Suprapubic skin (tissue), 4 donors: ENCODE measurements at regions not wholly inside any gene's neighbourhood (a gene's known extent, or its start where the extent isn't known, plus 50 kb on each side); places are given as distances from the start of the nearest gene placed in this dataset.

ENCODE experiments used
- DNase-seq, 2 donors: peaks; one replicate each; pipeline ENCODE4 v3.0.0-alpha.2; 2019; ENCODE audit warnings: low spot score in 2 of 2
- H3K27ac ChIP-seq: fragments of 200-600 bp; sonication (generic); one replicate; pipeline ENCODE4 v1.5.1; 2019
- H3K27me3 ChIP-seq: fragments of 200-600 bp; sonication (generic); one replicate; pipeline ENCODE4 v1.5.1; 2019
- H3K36me3 ChIP-seq: fragments of 200-600 bp; sonication (generic); one replicate; pipeline ENCODE4 v1.5.1; 2019
- H3K4me1 ChIP-seq: fragments of 200-600 bp; sonication (generic); one replicate; pipeline ENCODE4 v1.5.1; 2019
- H3K4me3 ChIP-seq: fragments of 200-600 bp; sonication (generic); one replicate; pipeline ENCODE4 v1.5.1; 2019; ENCODE audit warnings: mild to moderate bottlenecking
- H3K9me3 ChIP-seq: fragments of 200-600 bp; sonication (generic); one replicate; pipeline ENCODE4 v1.5.1; 2019
- EP300 ChIP-seq: sonication (generic); formaldehyde crosslinking; IDR thresholded peaks from one replicate; pipeline ENCODE4 v1.6.1; 2017; ENCODE audit warnings: antibody characterized with exemption
- POLR2A ChIP-seq, 2 donors: fragments of 450-650 bp; IDR thresholded peaks; one replicate each; pipeline ENCODE4 v1.6.1; 2017; ENCODE audit warnings: antibody characterized with exemption in 2 of 2, mild to moderate bottlenecking in 2 of 2, moderate library complexity in 2 of 2
- POLR2AphosphoS5 ChIP-seq, 3 donors: sonication (generic); formaldehyde crosslinking; IDR thresholded peaks; one replicate each; pipeline ENCODE4 v1.6.1; 2017; ENCODE audit warnings: antibody characterized with exemption in 3 of 3
- WGBS: methylation state at CpG from one replicate; pipeline ENCODE4 v1.1.5; 2018; 5-methylcytosine and 5-hydroxymethylcytosine counted together
- TF ChIP-seq, protein P1 (sequence below), 2 donors: fragments of 200-600 bp in 1 of 2; fragments of 450-650 bp in 1 of 2; sonication (generic) in 1 of 2; IDR thresholded peaks; one replicate each; pipeline ENCODE4 v1.5.1; 2016 to 2019; ENCODE audit warnings: antibody characterized with exemption in 2 of 2, mild to moderate bottlenecking in 1 of 2, moderate library complexity in 1 of 2

DNA sequence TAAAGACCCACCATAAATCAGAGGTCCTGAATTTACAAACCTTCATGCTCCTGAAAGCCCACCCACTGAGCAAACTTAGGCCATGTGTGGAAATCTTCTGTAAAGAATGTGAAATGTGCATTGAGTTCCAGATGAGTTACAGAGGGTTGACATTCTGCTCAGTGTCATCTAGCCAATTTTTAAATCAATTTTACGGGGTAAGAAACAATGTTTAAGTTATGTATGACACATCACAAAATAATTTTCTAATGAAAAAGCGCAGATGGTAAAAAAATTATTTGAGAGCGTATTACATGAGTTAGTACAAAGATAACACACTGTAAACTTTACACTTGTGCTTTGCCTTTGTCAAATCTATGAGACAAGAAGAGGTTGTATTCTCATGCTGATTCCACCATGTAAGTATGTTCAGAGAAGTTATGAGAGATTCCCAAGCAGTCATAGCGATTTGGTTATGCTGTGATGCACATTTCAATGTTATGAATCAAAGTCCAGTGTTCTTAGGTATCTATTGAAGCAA, 446.3 kb downstream of the ADCYAP1 start:
- TF ChIP-seq POLR2AphosphoS5 (IDR thresholded peaks at IDR 0.05) = no peak
- TF ChIP-seq EP300 = no peak
- TF ChIP-seq POLR2A (IDR thresholded peaks at IDR 0.05) = no peak
- TF ChIP-seq, protein P1, sequence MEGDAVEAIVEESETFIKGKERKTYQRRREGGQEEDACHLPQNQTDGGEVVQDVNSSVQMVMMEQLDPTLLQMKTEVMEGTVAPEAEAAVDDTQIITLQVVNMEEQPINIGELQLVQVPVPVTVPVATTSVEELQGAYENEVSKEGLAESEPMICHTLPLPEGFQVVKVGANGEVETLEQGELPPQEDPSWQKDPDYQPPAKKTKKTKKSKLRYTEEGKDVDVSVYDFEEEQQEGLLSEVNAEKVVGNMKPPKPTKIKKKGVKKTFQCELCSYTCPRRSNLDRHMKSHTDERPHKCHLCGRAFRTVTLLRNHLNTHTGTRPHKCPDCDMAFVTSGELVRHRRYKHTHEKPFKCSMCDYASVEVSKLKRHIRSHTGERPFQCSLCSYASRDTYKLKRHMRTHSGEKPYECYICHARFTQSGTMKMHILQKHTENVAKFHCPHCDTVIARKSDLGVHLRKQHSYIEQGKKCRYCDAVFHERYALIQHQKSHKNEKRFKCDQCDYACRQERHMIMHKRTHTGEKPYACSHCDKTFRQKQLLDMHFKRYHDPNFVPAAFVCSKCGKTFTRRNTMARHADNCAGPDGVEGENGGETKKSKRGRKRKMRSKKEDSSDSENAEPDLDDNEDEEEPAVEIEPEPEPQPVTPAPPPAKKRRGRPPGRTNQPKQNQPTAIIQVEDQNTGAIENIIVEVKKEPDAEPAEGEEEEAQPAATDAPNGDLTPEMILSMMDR (IDR thresholded peaks at IDR 0.05) = no peak
- no peaks in the 10 kb centered on the region for H3K36me3 ChIP-seq
- H3K9me3 ChIP-seq = no peaks in the 10 kb centered on the region
- H3K27me3 ChIP-seq = no peaks in the 10 kb centered on the region
- WGBS = 60% methylated on average over 4 of the region's 4 CpGs
- H3K27ac ChIP-seq = no peak overlapping the region
- H3K4me1 ChIP-seq = no peaks in the 10 kb centered on the region
- H3K4me3 ChIP-seq = no peak overlapping the region
- DNase-seq = no peak

DNA sequence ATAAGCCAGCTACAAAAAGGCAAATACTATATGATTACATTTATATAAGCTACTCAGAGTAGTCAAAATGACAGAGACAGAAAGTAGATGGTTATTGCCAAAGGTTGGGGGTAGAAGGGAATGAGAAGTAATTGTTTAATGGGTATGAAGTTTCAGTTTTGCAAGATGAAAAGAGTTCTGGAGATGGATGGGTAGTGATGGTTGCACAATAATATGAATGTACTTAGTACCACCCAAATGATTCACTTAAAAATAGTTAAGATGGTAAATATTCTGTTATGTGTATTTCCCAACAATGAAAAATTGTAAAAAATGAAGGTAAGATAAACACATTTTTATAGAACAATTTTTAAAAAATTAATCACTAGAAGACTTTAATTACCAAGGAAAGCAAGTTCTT, 448.4 kb downstream of the ADCYAP1 start:
- Histone ChIP-seq H3K4me1 (no peaks in the 10 kb centered on the region), H3K27ac (no peak overlapping the region), H3K27me3 (no peaks in the 10 kb centered on the region), H3K4me3 (no peak overlapping the region), H3K36me3 (no peaks in the 10 kb centered on the region), H3K9me3 (peaks cover 3% of the 10 kb centered on the region)
- no peak for DNase-seq
- no peak for TF ChIP-seq EP300
- TF ChIP-seq POLR2AphosphoS5 (IDR thresholded peaks at IDR 0.05) = no peak
- TF ChIP-seq, protein P1 (IDR thresholded peaks at IDR 0.05) = no peak
- TF ChIP-seq POLR2A (IDR thresholded peaks at IDR 0.05) = no peak

DNA sequence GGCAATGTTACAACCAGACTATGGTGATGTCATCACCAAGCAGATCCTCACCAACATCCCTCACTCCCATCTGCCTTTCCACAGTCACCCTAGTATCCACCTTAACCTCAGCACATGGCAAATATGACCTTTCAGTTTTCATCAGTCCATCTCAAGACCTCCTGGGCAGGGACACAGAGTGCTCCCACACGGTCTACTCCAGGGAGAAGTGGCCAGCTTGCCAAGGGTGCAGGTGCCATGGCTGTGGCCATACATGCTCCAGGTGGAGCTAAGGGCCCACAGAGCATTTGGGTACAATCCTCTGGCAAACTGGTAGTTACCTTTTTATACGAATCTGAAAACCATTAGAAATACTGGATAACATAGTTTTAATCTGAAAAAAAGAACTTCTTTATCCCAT, 453.1 kb downstream of the ADCYAP1 start:
- H3K9me3 ChIP-seq = peaks cover 3% of the 10 kb centered on the region
- no peaks in the 10 kb centered on the region for H3K27me3 ChIP-seq
- WGBS = 80% methylated on average over 2 of the region's 2 CpGs
- no peak overlapping the region for H3K4me3 ChIP-seq
- TF ChIP-seq EP300 = no peak
- TF ChIP-seq POLR2AphosphoS5 (IDR thresholded peaks at IDR 0.05) = no peak
- no peaks in the 10 kb centered on the region for H3K36me3 ChIP-seq
- H3K4me1 ChIP-seq = no peaks in the 10 kb centered on the region
- DNase-seq = no peak
- H3K27ac ChIP-seq = no peak overlapping the region

DNA sequence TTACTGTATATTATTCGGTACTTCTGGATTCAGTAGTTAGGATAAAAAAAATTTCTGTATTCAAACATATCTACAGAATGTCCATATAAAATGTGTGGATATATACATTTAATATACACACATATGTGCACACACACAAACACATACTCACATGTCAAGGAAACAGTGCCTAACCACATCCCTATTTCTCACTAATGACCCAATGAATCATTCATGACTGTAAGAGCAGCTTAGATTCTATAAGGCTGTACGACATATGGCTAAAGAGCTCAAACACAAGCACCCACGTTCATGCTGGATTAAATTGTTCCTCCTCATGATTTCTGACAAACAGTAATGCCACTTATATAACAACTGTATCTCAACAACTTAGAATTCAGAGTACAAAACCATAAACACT, 457.3 kb downstream of the ADCYAP1 start:
- TF ChIP-seq POLR2AphosphoS5 (IDR thresholded peaks at IDR 0.05) (no peak), EP300 (no peak)
- TF ChIP-seq, protein P1 (IDR thresholded peaks at IDR 0.05) = no peak

DNA sequence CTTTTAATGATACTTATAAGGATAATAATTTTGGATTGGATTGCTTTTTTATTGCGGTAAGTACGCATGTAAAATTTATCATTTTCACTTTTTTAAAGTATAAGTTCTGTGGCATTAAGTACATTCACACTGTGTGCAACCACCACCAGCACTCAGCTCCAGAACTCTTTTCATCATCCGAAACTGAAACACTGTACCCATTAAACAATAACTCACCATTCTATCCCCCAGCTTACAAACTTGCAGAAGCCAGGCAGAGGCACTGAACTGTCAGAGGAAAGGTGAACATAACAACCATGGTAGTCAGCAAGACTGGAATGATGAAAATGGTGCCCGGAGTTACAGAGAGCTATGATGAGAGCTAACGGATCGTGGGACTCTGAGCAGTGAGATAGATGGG, 465.9 kb downstream of the ADCYAP1 start:
- DNase-seq = no peak
- Histone ChIP-seq H3K27ac (no peak overlapping the region), H3K9me3 (no peaks in the 10 kb centered on the region), H3K4me1 (no peaks in the 10 kb centered on the region), H3K27me3 (no peaks in the 10 kb centered on the region), H3K4me3 (no peak overlapping the region), H3K36me3 (no peaks in the 10 kb centered on the region)
- WGBS = 95% methylated on average over 6 of the region's 6 CpGs
- TF ChIP-seq EP300 (no peak), POLR2A (IDR thresholded peaks at IDR 0.05) (no peak), POLR2AphosphoS5 (IDR thresholded peaks at IDR 0.05) (no peak)
- TF ChIP-seq, protein P1 (IDR thresholded peaks at IDR 0.05) = no peak

More for the DNA sequence above, 457.3 kb downstream of the ADCYAP1 start:
- DNase-seq = no peak
- Histone ChIP-seq H3K27ac (no peak overlapping the region), H3K4me3 (no peak overlapping the region), H3K9me3 (peaks cover 3% of the 10 kb centered on the region), H3K36me3 (no peaks in the 10 kb centered on the region), H3K4me1 (no peaks in the 10 kb centered on the region), H3K27me3 (no peaks in the 10 kb centered on the region)
- WGBS = 52% methylated on average over 3 of the region's 3 CpGs

DNA sequence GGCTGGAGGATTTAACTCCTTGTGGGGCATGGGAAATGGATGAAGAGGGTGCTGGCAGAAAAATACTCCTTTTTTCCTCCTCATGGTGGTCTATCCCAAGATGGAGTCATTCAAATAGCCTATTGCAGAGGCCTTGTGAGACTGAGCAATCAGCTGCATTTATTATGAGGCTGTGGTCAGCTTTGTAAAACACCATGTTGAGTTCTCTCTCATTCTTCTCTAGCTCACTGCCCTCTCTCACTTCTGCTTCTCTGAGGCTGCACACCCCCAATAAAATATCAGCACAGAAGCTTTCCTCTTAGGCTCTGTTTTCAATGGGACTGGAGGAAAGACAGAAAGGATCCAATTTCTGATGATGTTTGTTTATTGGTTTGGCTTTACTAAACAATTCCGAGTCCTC, 467.1 kb downstream of the ADCYAP1 start:
- Histone ChIP-seq H3K9me3 (no peaks in the 10 kb centered on the region), H3K4me1 (no peaks in the 10 kb centered on the region), H3K4me3 (no peak overlapping the region), H3K27ac (no peak overlapping the region), H3K36me3 (no peaks in the 10 kb centered on the region), H3K27me3 (no peaks in the 10 kb centered on the region)
- TF ChIP-seq, protein P1 (IDR thresholded peaks at IDR 0.05) = no peak
- TF ChIP-seq POLR2AphosphoS5 (IDR thresholded peaks at IDR 0.05) (no peak), EP300 (no peak), POLR2A (IDR thresholded peaks at IDR 0.05) (no peak)
- DNase-seq = no peak
- WGBS = 90% methylated on average over 1 of the region's 1 CpG
